Kidney capillary endothelial cell (primary cell): ENCODE measurements at regions not wholly inside any gene's neighbourhood (a gene's known extent, or its start where the extent isn't known, plus 50 kb on each side); places are given as distances from the start of the nearest gene placed in this dataset.
"Not testable (repeated sequence)": the region's sequence is repeated elsewhere in the genome, so short reads cannot be mapped to it uniquely, and the experiment has no call there.

Source experiments
- DNase-seq: peaks from one replicate; pipeline ENCODE4 v3.0.0-alpha.2; 2018; ENCODE audit warnings: low spot score

- DNase-seq: peak; percentile 73
Measured at GRCh38 chr1:8169364-8170058, 143.4 kb upstream of the ERRFI1 start.

- no peak for DNase-seq
Measured at GRCh38 chr1:8167936-8168335, 141.8 kb upstream of the ERRFI1 start.

- DNase-seq: no peak
Measured at GRCh38 chr1:8166406-8166805, 140.3 kb upstream of the ERRFI1 start.

DNA sequence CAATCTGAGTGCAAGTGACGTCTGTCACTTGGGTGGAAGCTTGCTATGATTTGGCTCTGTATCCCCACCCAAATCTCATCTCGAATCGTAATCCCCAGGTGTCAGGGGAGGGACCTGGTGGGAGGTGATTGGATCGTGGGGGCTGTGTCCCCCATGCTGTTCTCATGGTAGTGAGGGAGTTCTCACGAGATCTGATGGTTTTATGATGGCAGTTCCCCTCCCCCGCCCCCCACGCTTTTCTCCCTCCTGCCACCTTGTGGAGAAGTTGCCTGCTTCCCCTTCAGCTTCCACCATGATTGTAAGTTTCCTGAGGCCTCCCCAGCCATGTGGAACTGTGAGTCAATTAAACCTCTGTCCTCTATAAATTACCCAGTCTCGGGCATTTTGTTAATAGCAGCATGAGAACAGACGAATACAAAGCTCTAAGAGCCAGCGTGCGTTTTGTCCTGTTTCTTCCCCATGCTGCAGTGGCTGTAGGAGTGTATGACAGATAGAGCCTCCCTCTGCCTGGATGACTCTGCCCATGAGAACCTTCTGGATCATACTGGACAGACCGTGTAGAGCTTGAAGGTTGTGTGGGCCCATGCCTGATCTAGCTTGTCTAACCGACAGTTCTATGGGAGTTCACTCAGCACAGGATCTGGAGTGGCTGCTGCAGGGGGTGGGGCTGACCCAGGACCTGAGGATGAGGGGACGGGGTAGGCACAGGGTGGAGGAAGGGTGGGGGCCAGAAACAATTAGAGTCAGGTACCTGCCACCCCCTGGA lies 139.7 kb upstream of the ERRFI1 start:
- no peak for DNase-seq

DNA sequence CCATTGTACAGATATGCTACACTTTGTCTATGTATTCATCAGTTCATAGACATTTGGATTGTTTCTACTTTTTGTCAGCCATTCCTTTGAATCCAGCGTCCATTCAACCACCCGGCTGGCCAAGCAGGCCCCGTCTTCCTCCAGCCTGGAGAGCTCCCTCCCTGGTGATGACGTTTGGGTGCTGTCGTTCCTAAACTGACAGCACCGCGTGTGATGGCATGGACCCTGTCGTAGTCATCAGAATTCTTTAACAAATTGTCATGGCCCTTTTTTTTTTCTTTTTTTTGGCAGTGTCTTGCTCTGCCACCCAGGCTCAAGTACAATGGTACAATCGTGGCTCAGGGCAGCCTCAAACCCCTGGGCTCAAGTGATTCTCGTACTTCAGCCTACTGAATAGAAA lies 138.6 kb upstream of the ERRFI1 start:
- no peak for DNase-seq

- no peak for DNase-seq
Measured at GRCh38 chr1:8163039-8163438, 136.9 kb upstream of the ERRFI1 start.

DNA sequence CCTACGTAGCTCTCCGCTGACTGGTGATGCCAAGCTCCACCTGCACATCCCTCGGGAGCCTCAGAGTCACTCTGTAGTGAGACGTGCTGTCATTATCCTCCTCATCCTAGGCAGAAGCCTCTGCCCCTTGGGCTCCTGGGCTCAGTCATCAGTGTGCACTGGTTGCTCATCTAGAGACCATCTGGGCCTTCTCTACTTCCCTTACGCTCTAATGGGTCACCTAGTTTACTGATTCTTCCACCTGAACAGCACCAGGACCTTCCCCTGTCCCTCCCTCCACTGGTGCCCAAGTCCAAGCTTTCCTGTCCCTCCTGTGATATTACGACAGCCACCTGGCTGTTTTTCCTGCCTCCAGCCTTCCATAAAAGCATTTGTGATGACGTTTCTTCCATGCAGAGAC lies 136.1 kb upstream of the ERRFI1 start:
- no peak for DNase-seq

DNA sequence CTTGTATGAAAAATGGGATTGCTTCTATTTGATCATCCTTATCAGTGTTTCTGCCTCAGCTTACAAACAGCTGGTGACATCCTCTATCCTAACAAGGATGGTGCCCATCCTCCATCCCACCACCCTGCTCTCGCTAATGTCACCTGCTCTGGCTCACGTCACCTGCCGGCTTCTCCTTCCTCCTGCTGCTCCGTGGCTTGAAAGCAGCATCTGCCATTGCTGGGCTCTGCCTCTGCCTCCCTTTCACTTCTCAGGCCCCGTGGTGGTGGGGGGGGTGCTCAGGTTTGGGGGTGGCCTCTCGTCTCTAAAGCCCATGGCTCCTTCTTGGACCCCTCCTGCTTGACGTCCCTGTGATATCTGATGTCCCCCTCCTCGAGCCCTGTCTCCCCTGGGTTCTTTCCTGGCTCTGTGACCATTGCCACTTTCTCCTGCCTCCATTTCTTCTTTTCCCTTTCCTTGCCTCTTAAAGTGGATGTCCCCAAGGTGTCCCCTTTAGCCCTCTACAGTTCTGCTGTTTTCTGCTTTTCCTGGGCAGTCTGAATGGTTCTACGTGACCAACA lies 135.5 kb upstream of the ERRFI1 start:
- DNase-seq: no peak

DNA sequence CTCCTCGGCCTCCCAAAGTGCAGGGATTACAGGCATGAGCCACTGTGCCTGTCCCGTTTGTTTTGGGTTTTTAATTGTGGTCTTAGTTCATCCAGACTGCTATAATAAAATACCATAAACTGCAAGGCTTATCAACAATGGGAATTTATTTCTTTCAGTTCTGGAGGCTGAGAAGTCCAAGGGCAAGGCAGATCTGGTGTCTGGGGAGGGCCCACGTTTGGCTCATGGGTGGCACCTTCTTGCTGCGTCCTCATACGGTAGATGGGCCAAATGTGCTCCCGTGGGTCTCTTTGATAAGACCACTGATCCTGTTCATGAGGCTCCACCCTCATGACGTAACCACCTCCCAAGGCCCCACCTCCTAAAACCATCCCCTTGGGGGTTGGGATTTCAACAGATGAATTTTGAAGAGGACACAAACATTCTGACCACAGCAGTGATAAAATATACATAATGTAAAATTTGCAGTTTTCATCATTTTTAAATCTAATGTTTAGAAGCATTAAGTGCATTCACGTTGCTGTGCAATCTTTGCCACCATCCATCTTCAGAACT lies 133.4 kb upstream of the ERRFI1 start:
- no peak for DNase-seq

- no peak for DNase-seq
Measured at GRCh38 chr1:8158995-8159394, 132.9 kb upstream of the ERRFI1 start.

- no peak for DNase-seq
Measured at GRCh38 chr1:8157765-8158164, 131.7 kb upstream of the ERRFI1 start.

DNA sequence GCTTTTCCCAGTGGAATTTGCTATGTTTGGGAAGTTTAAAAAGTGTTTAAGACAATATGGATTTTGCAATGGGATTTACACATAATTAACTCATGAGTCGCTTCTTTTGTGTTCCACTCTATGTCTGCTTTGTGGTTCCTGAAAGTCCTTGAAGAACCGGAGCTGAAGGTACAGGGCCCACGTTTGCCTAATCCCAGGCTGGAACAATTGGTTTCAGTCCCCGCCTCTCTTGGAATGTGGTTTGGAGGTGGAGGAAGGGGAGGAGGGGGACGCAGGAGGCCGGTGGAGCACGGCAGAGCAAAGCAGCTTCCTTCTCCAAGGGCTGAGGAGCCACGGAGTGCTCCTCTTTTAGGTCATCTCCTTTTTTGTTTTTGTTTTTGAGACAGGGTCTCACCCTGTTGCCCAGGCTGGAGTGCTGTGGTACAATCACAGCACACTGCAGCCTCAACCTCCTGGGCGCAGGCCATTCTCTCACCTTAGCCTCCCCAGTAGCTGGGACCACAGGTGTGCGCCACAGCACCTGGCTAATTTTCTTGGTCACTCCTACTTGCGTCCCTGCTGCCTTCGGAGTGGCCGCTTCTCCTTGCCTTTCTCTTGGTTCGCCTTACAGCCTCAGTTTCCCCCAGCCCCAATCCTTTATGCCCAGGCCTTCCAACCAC lies 129.5 kb upstream of the ERRFI1 start:
- no peak for DNase-seq

DNA sequence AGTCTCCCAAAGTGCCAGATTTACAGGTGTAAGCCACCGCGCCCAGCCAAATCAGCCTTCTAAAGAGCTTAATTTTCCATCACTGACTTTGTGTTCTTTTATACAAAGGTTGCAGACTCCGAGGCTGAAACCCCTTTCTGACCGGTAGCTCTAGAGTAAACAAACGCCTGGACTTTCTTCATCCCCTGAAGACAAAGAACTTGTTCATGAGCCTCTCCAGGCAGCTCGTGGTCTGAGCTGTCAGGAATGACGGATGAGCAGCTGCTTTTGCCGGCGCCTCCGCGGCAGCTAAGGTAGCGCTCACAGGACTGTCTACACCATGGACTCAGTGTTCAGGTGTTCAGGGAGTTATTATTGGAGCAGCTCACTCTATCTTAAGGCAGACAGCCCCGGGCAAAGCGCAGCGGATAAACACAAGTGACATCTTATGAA lies 128.5 kb upstream of the ERRFI1 start:
- no peak for DNase-seq

- DNase-seq: no peak
Measured at GRCh38 chr1:8153961-8154360, 127.9 kb upstream of the ERRFI1 start.

GRCh38 chr1:8152731-8153702 lies 126.9 kb upstream of the ERRFI1 start:
- no peak for DNase-seq

GRCh38 chr1:8151647-8152046 lies 125.5 kb upstream of the ERRFI1 start:
- DNase-seq: no peak

- DNase-seq: not testable (repeated sequence)
Measured at GRCh38 chr1:8149756-8150155, 123.6 kb upstream of the ERRFI1 start.

- no peak for DNase-seq
Measured at GRCh38 chr1:8147956-8148355, 121.8 kb upstream of the ERRFI1 start.

DNA sequence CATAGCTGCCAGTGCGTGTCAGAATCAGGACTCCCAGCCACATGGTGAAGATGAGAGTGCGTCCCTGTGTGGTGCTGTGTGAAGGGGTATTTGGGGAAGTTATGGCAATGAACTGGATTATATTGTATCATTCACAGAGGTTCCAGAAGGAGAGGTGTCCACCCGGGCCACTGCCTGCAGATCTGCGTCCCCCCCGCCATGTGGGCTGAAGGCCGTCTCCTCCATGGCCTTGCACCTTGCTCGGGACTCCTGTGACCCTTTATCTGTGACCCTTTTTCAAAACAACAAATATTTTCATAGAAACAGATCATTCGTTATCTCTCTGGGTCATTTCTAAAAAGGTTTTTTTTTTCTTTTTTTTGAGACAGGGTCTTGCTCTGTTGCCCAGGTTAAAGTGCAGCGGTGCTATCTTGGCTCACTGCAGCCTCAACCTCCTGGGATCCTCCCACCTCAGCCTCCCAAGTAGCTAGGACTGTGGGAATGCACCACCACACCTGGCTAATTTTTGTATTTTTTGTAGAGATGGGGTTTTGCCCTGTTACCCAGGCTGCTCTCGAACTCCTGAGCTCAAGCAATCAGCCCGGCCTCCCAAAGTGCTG lies 120.2 kb upstream of the ERRFI1 start:
- no peak for DNase-seq

GRCh38 chr1:8145545-8146202 lies 119.6 kb upstream of the ERRFI1 start:
- DNase-seq: no peak
